Bronchial epithelial cell (primary cell): ENCODE measurements at regions not wholly inside any gene's neighbourhood (a gene's known extent, or its start where the extent isn't known, plus 50 kb on each side); places are given as distances from the start of the nearest gene placed in this dataset.
A peak's percentile ranks its signal among the peaks of the same experiment; 100 is the strongest.
"Not testable (repeated sequence)": the region's sequence is repeated elsewhere in the genome, so short reads cannot be mapped to it uniquely, and the experiment has no call there.

ENCODE experiments used
- DNase-seq: peaks from one replicate; pipeline ENCODE4 v3.0.0-alpha.2; 2010; ENCODE audit warnings: low read depth
- FAIRE-seq: peaks from 2 replicates; lab custom pipeline; 2011; peaks lifted over from hg19 to GRCh38; lab: Jason Lieb, UNC
- H3K27me3 ChIP-seq: 2 replicates; pipeline ENCODE4 v1.5.1; 2011; ENCODE audit warnings: low read length; ENCODE audit not compliant: control insufficient read depth, insufficient read depth
- H3K36me3 ChIP-seq: 2 replicates; pipeline ENCODE4 v1.5.1; 2011; ENCODE audit warnings: low read length; ENCODE audit not compliant: control insufficient read depth, insufficient read depth
- H3K4me3 ChIP-seq: 2 replicates; pipeline ENCODE4 v1.5.1; 2011; ENCODE audit warnings: mild to moderate bottlenecking, low read depth, low read length, control low read depth
- TF ChIP-seq, protein P1 (sequence below): IDR thresholded peaks from 2 replicates; pipeline ENCODE4 v1.5.1; 2011; ENCODE audit warnings: mild to moderate bottlenecking, moderate library complexity, low read length, control low read depth, inconsistent platforms; ENCODE audit not compliant: insufficient read depth, severe bottlenecking

DNA sequence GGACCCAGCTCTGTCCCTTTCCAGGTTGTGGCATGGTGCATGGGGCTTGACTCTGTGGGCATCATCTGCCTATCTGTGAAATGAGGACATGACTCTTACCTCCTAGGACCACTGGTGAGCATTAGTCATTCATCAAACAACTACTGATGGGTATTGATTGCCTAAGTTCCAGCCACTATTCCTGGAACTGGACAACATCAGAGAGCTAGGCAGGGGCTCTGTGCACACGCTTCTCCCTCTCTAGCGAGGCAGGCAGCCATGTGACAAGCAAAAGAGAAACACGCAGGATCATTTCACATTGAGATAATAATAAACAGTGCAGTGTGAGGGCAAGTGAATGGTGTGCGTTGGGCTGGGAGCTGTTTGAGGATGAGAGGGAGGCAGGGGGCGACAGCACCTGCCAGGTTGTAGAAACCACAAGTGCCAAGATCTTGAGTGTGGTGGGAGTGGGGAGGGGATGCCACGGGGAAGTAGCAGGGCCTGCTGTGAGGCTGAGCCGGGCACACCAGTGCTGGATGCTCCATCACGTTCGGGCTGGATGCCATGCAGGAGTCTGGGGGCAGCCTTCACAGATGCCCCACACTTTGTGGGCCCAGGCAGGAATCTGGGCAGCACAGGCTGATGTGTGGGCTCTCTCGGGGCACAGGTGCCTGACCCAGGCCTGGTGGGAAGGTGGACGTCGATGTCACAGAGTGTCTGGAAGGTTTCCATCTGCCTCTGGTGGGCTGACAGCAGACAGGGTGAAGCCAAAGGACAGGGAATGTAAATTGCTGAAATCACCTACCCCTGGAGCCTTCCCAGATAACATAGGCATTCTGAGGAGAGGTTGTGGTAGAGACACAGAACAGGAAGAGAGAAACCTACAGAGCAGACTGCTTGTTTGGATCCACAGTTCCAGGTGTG, 405.5 kb downstream of the RPS24 start:
- DNase-seq = no peak
- no peak for FAIRE-seq
- TF ChIP-seq, protein P1, sequence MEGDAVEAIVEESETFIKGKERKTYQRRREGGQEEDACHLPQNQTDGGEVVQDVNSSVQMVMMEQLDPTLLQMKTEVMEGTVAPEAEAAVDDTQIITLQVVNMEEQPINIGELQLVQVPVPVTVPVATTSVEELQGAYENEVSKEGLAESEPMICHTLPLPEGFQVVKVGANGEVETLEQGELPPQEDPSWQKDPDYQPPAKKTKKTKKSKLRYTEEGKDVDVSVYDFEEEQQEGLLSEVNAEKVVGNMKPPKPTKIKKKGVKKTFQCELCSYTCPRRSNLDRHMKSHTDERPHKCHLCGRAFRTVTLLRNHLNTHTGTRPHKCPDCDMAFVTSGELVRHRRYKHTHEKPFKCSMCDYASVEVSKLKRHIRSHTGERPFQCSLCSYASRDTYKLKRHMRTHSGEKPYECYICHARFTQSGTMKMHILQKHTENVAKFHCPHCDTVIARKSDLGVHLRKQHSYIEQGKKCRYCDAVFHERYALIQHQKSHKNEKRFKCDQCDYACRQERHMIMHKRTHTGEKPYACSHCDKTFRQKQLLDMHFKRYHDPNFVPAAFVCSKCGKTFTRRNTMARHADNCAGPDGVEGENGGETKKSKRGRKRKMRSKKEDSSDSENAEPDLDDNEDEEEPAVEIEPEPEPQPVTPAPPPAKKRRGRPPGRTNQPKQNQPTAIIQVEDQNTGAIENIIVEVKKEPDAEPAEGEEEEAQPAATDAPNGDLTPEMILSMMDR = no peak
- no peaks in the 10 kb centered on the region for H3K36me3 ChIP-seq
- peaks cover 3% of the 10 kb centered on the region for H3K27me3 ChIP-seq
- H3K4me3 ChIP-seq = no peak overlapping the region

DNA sequence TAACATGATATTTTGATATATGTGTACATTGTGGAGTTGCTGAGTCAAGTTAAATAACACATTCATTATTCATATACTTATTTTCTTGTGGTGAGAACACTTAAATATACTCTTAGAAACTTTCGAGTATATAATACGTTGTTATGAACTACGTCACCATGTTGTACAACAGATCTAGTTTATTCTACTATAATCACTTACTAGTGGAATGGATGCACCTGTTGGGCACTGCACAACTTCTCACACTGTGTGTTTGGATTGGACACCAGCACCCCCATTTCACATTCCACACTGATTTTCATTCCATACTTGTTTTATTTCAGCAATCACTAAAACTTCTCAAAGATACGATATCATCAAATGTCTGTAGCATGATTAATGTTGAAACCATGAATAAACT, 407.3 kb downstream of the RPS24 start:
- FAIRE-seq = no peak
- no peak overlapping the region for H3K4me3 ChIP-seq
- DNase-seq = no peak
- H3K27me3 ChIP-seq = peaks cover 3% of the 10 kb centered on the region
- TF ChIP-seq, protein P1 = no peak
- H3K36me3 ChIP-seq = no peaks in the 10 kb centered on the region

DNA sequence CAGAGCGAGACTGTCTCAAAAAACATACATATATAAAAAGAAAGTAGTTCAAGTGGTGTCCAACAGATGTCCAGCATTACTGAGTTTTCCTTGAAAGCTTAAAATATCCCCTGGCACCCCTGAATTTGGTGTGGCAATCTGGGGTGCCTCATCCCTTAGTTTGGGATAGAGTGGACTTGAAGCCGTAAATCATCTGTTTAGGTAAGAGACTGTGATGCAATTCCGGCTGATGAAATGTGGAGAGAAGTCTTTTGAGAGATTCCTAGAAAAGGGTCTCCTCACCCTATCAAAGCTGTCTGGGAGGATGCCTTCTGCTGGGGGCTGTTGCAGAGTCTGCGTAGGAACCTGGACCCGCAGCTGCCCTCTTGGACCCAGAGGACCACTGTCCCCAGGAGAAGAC, 408.0 kb downstream of the RPS24 start:
- DNase-seq (no peak), FAIRE-seq (no peak)
- TF ChIP-seq, protein P1 = no peak
- H3K36me3 ChIP-seq = no peaks in the 10 kb centered on the region
- no peak overlapping the region for H3K4me3 ChIP-seq
- H3K27me3 ChIP-seq = peaks cover 3% of the 10 kb centered on the region

DNA sequence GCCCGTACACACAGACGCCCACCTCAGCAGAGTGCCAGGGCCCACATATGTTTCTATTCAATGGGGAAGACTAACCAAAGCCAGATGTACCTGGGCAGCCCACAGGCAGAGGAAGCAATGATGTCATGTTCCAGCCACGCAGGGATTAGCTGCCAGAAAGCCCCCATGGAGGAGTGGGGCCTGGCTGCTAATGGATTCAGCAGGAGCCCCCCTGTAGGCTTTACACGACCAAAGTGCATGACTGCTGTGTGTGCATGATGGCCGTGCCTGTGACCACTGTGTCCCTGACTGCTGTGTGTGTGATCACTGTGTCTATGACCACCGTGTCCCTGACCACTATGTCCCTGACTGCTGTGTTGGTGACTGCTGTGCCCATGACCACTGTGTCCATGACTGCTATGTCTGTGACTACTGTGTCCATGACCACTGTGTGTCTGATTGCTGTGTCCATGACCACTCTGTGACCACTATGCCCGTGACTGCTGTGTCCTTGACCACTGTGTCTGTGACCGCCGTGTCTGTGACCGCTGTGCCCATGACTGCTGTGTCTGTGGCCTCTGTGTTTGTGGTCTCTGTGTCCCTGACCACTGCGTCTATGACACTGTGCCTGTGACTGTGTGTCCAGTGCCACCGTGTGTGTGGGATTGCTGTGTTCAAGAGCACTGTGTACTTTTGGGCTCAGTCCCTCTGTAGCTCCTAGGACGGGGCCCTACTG, 409.3 kb downstream of the RPS24 start:
- Histone ChIP-seq H3K36me3 (no peaks in the 10 kb centered on the region), H3K27me3 (peaks cover 4% of the 10 kb centered on the region), H3K4me3 (no peak overlapping the region)
- peak; percentile 7 for FAIRE-seq
- TF ChIP-seq, protein P1 = no peak
- no peak for DNase-seq

DNA sequence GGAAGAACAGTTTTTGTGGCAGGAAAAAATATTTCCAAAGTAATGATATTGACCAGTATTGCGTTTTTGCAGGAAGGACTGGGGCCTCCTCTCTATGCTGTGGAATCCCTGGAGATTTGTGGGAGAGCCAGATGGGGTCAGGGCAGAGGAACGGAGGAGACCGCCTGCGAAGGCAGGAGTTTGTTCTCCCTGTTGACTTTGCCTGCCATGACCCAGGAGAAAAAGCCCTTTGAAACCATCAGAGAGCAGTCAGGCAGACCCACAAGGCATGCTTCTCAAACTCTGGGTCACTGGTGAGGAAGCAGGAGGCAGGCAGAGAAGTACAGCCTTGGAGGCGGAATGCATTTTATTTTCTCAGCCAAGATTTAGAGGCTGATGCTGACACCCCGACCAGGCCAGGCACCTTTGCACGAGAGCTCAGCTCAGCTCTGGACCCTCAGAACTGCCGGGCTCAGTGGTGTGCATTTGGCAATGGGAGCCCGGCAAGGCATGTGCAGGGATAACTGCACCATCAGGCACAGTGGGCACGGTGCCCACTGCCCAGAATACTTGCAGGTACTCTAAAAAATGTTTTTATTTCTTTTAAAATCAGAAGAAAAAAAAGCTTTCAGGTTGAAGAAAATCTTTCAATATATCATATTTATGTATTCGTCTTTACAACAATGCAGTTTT, 410.4 kb downstream of the RPS24 start:
- H3K36me3 ChIP-seq = no peaks in the 10 kb centered on the region
- H3K4me3 ChIP-seq = no peak overlapping the region
- peaks cover 2% of the 10 kb centered on the region for H3K27me3 ChIP-seq
- FAIRE-seq = no peak
- TF ChIP-seq, protein P1 = no peak
- no peak for DNase-seq

DNA sequence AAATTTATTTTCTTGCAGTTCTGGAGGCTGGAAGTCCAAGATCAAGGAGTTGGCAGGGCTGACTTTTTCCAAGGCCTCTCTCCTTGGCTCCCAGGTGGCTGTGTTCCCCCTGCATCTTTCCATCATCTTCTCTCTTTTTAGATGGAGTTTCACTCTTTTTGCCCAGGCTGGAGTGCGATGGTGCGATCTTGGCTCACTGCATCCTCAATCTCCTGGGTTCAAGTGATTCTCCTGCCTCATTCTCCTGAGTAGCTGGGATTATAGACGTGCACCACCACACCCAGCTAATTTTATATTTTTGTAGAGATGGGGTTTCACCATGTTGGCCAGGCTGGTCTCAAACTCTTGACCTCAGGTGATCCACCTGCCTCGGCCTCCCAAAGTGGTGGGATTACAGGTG, 411.1 kb downstream of the RPS24 start:
- not testable (repeated sequence) for DNase-seq

More for the DNA sequence above, 411.1 kb downstream of the RPS24 start:
- H3K36me3 ChIP-seq, FAIRE-seq, H3K4me3 ChIP-seq, H3K27me3 ChIP-seq: not testable (repeated sequence)
